ENCODE measurements at regions not wholly inside any gene's neighbourhood (a gene's known extent, or its start where the extent isn't known, plus 50 kb on each side); places are given as distances from the start of the nearest gene placed in this dataset.

- DNase-seq, result no peak
These were observed 77.5 kb upstream of the RIPOR2 start for GRCh38 chr6:25013246-25013645.

- no peak for DNase-seq
These were observed 78.6 kb upstream of the RIPOR2 start for GRCh38 chr6:25014369-25014768.

- DNase-seq, result peak in 1 of 2 donors; percentile 25
These were observed 79.2 kb upstream of the RIPOR2 start for GRCh38 chr6:25014791-25015560.

DNA sequence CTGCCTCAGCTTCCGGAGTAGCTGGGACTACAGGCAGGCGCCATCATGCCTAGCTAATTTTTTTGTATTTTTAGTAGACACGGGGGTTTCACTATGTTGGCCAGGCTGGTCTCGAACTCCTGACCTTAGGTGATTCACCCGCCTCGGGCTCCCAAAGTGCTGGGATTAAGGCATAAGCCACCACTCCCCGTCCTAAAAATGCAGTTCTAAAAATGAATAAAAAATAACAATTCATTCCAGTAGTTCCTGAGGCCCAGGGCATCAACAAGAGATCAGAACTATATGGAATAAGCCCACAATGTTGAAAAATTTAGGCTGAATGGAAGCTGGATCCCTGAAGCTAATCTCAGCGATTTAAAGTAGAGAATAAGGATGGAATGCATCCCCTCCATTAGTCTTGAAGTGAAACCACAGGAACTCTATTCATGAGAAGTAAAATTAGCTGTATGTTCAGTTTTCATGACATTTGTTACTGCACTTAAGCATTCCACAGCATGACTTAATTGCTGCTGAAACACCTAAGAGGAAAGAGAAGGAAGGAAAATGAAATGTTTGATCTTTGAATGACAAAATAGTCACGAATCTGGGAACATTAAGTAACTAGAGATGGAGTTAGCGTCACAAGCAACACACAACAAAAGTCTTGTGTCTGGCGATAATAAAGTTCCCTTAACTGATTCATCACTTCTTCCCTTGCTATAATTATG lies 80.4 kb upstream of the RIPOR2 start:
- DNase-seq, result no peak

- no peak for DNase-seq
These were observed 81.7 kb upstream of the RIPOR2 start for GRCh38 chr6:25017486-25017885.

GRCh38 chr6:25017932-25018567 lies 82.3 kb upstream of the RIPOR2 start:
- peak; percentile 75 to 80 for DNase-seq

DNA sequence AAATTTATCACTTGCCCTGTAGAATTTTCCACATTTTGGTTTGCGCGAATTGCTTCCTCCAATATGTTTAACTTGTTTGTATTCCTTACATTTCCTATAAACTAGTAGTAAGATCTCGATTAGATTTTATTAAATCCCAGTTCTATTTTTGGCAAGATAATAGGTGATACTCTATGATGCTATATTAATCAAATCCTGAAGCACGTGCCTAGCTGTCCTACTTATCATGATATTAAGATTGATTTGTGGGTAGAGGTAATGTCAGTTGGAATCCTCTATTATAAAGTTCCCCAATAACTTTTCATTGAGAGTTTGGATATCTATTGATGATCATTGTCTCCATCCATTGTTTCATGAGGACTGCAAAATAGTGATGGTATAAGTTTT lies 82.8 kb upstream of the RIPOR2 start:
- DNase-seq, result no peak

- DNase-seq, result no peak
These were observed 86.4 kb upstream of the RIPOR2 start for GRCh38 chr6:25022140-25022553.

GRCh38 chr6:25023781-25024180 lies 88.0 kb upstream of the RIPOR2 start:
- no peak for DNase-seq

DNA sequence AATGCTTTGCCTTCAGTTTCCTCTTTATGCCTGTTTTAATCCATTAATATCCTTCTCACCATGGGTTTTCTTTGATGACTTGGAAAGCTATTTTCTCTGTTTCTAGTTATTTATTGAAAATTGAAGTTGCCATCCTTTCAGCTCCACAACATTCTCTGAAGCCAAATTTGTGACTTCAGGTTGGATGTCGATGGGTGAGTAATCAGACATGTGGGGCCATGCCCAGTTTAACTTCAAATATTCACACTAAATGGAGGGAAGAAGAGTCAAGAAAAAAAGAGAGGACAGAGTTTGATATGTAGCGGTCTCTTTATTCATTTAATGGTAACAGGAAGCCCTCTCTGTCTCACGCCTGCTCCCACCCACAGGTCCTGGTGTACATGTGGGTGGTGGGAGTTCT lies 89.1 kb upstream of the RIPOR2 start:
- no peak for DNase-seq

DNA sequence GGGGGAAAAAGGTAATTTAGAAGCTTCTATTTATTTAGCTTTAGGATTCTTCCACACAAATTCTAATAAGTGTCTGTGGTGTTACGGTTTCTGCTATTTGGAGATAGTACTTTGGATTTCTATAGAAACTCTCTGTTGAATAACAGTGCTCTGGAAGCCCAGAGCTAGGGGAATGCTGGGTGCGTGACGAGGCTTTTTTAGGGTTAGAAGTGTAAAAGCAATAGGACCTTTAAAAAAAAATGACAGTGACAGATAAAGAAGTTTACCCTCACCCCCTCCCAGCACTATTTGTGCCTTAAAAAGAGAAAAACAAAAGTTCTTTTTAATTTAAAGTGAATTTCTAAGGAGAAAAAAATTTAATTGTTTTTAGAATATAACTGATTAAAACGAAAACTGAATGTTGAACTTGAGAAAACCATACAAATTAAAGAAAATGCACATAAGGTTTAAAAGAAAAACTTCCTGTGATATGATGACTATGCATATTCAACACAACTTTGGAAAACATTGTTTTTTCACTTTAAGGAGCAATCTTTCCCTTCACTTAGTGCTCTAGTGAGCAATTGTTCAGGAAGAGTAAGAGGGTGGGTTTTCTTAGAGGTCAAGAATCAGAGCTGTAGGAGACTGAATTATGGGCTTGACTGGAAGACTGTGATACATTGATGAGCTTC lies 89.6 kb upstream of the RIPOR2 start:
- DNase-seq, result no peak

DNA sequence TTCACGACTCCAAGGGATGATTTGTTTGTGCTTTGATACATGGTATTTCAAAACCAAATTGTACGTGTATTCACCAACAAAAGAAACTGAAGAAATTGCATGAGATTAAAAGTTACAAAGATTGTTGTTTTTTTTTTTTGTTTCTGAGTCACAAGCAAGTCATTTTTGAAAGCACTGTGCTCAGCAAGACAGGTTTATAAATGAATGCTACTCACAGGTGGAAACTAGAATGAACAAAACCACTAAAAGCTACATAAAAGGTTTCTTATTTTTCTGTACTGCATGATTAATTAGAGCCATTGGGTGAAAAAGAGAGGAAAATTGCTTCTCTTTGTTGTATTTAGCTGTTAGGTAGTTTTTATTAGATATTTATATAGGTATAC lies 90.2 kb upstream of the RIPOR2 start:
- DNase-seq, result no peak

GRCh38 chr6:25026723-25027122 lies 91.0 kb upstream of the RIPOR2 start:
- peak in 1 of 2 donors; percentile 15 for DNase-seq

DNA sequence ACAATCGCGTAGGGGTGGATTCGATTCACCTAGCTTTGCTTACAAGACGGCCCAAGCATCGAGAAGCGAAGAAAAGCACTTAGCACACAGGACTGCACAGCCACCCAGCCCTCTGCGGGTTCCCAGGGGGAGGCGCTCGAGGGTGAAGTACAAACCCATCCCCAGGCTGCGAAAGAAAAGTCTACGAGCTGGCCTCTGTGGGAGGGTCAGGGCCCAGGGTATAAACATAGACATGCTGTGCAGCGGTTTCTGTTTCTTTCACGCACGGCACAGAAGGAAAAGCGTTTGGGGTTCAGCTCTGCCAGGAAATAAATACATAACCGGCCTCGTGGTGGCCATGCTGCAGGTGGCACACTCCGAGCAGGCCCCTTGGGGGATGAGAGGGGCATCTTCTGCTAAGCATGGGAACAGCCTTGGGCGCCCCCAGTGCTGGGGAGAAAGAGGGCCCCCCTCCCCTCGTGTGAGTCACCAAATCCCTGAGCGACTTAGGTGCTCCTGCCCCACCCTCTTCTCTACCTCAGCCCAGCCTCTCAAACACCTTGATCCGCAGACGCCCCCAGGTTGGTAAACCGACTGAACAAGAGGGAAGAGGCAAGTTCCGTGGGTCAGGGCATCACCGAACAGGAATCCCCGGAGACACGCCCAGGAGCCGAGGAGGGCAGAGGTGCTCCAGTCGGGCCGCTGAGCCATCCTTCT lies 91.6 kb upstream of the RIPOR2 start:
- peak; percentile 76 to 77 for DNase-seq

GRCh38 chr6:25028328-25028727 lies 92.6 kb upstream of the RIPOR2 start:
- DNase-seq, result no peak

- DNase-seq, result no peak
These were observed 97.2 kb upstream of the RIPOR2 start for GRCh38 chr6:25032934-25033333.

DNA sequence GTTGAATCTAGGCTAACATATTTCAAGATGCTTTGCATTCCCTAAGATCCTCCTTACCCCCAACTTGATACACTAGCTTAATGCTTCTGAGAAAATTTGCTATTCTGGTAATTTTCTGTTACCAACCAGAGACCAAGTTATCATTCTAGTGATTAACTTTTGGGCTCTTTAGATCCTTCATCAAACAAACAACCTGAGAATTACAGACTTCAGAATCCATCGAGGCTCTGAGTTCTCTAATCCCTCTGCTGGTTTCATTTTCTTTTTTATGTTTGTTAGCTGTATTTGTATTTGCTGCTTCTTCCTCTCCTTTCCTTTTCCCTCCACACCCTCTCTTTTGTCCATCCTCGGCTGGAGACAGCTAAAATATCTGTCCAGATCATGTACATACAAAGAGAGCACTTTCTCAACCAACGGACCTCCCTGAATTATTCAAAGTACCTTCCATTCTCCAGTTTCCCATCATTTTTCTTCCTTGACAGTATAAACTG lies 98.7 kb upstream of the RIPOR2 start:
- no peak for DNase-seq

DNA sequence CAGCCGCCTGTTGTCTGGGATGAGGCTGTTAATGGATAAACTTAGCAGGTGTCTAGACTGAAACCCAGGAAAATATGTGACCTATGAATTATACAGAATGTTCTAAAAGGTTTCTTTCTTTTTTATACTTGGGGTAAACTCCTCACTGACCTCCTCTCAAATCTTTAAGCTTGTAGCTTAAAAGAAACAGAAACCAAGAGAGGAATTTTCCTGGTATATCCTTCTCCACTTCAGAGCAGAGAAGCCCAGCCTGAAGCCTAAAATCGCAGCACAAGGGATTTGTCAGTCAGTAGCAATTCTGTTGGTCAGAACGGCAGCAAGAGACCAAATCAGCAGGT lies 99.4 kb upstream of the RIPOR2 start:
- no peak for DNase-seq

- DNase-seq, result no peak
These were observed 100.0 kb upstream of the RIPOR2 start for GRCh38 chr6:25035512-25036435.

- no peak for DNase-seq
These were observed 100.7 kb upstream of the RIPOR2 start for GRCh38 chr6:25036461-25036860.

DNA sequence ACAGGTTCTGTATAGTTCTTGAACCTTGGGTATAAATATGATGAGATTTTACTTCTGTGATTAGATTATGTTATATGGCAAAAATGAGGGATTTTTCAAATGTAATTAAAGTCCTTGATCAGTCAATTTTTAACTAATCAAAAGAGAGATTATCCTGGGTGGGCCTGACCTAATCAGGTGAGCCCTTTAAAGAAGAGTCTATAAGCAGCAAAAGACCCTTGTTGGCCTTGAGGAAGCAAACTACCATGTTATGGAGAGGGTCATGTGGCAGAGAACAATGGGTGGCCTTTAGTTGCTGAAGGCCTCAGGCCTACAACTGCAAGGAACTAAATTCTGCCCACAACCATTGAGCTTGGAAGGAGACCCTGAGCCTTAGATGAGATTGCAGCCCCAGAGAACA lies 102.5 kb upstream of the RIPOR2 start:
- no peak for DNase-seq

GRCh38 chr6:25038999-25039398 lies 103.2 kb upstream of the RIPOR2 start:
- DNase-seq, result no peak
